ENCODE measurements at regions not wholly inside any gene's neighbourhood (a gene's known extent, or its start where the extent isn't known, plus 50 kb on each side); places are given as distances from the start of the nearest gene placed in this dataset.
"Not testable (repeated sequence)": the region's sequence is repeated elsewhere in the genome, so short reads cannot be mapped to it uniquely, and the experiment has no call there.

GRCh38 chr21:36217743-36218142 lies 61.1 kb downstream of the DOP1B start:
- H3K4me1 ChIP-seq (ENCODE audit: low read length): peaks cover 22% of the 10 kb centered on the region
- no peak overlapping the region for H2AFZ ChIP-seq (ENCODE audit: low read depth, low read length)
- H3K36me3 ChIP-seq (replicated peaks; ENCODE audit: low read depth, low read length): no peaks in the 10 kb centered on the region
- H3K79me2 ChIP-seq (ENCODE audit: low read length): no peaks in the 10 kb centered on the region
- no peaks in the 10 kb centered on the region for H3K27me3 ChIP-seq (ENCODE audit: low read depth, low read length)
- TF ChIP-seq CTCF (IDR thresholded peaks at IDR 0.05; ENCODE audit: low read depth, low read length) (no peak), EZH2phosphoT487 (IDR thresholded peaks at IDR 0.05; ENCODE audit: low read depth) (no peak)
- no peak overlapping the region for H3K4me2 ChIP-seq (ENCODE audit: low read length)
- H3K9ac ChIP-seq (ENCODE audit: low read length): no peak overlapping the region
- H4K20me1 ChIP-seq (ENCODE audit: insufficient read depth, low read length): no peaks in the 10 kb centered on the region
- no peak overlapping the region for H3K27ac ChIP-seq (ENCODE audit: low read length)
- H3K9me3 ChIP-seq (ENCODE audit: insufficient read depth, low read length): no peaks in the 10 kb centered on the region
- no peak overlapping the region for H3K4me3 ChIP-seq (ENCODE audit: low read length)

- Histone ChIP-seq H3K4me3 (ENCODE audit: low read length) (no peak overlapping the region), H2AFZ (ENCODE audit: low read depth, low read length) (no peak overlapping the region), H4K20me1 (ENCODE audit: insufficient read depth, low read length) (no peaks in the 10 kb centered on the region), H3K4me2 (ENCODE audit: low read length) (no peak overlapping the region), H3K79me2 (ENCODE audit: low read length) (no peaks in the 10 kb centered on the region), H3K27ac (ENCODE audit: low read length) (no peak overlapping the region), H3K9me3 (ENCODE audit: insufficient read depth, low read length) (no peaks in the 10 kb centered on the region), H3K9ac (ENCODE audit: low read length) (no peak overlapping the region), H3K4me1 (ENCODE audit: low read length) (peaks cover 22% of the 10 kb centered on the region), H3K27me3 (ENCODE audit: low read depth, low read length) (no peaks in the 10 kb centered on the region), H3K36me3 (replicated peaks; ENCODE audit: low read depth, low read length) (no peaks in the 10 kb centered on the region)
- TF ChIP-seq EZH2phosphoT487 (IDR thresholded peaks at IDR 0.05; ENCODE audit: low read depth) (no peak), CTCF (IDR thresholded peaks at IDR 0.05; ENCODE audit: low read depth, low read length) (no peak)
Measured at GRCh38 chr21:36218691-36219090, 62.1 kb downstream of the DOP1B start.

GRCh38 chr21:36223451-36223850 lies 66.8 kb downstream of the DOP1B start:
- Histone ChIP-seq H4K20me1 (ENCODE audit: insufficient read depth, low read length) (no peaks in the 10 kb centered on the region), H3K4me3 (ENCODE audit: low read length) (no peak overlapping the region), H3K36me3 (replicated peaks; ENCODE audit: low read depth, low read length) (peaks cover 3% of the 10 kb centered on the region), H3K4me1 (ENCODE audit: low read length) (peaks cover 22% of the 10 kb centered on the region), H3K27me3 (ENCODE audit: low read depth, low read length) (no peaks in the 10 kb centered on the region), H3K9me3 (ENCODE audit: insufficient read depth, low read length) (no peaks in the 10 kb centered on the region), H3K79me2 (ENCODE audit: low read length) (no peaks in the 10 kb centered on the region), H3K4me2 (ENCODE audit: low read length) (no peak overlapping the region), H3K9ac (ENCODE audit: low read length) (no peak overlapping the region), H2AFZ (ENCODE audit: low read depth, low read length) (no peak overlapping the region), H3K27ac (ENCODE audit: low read length) (no peak overlapping the region)
- TF ChIP-seq EZH2phosphoT487 (IDR thresholded peaks at IDR 0.05; ENCODE audit: low read depth) (no peak), CTCF (IDR thresholded peaks at IDR 0.05; ENCODE audit: low read depth, low read length) (no peak)

GRCh38 chr21:36229181-36229580 lies 72.6 kb downstream of the DOP1B start:
- H3K27me3 ChIP-seq (ENCODE audit: low read depth, low read length): no peaks in the 10 kb centered on the region
- H3K4me1 ChIP-seq (ENCODE audit: low read length): peaks cover 12% of the 10 kb centered on the region
- H3K27ac ChIP-seq (ENCODE audit: low read length): no peak overlapping the region
- no peaks in the 10 kb centered on the region for H3K9me3 ChIP-seq (ENCODE audit: insufficient read depth, low read length)
- no peak overlapping the region for H2AFZ ChIP-seq (ENCODE audit: low read depth, low read length)
- no peak for TF ChIP-seq EZH2phosphoT487 (IDR thresholded peaks at IDR 0.05; ENCODE audit: low read depth)
- TF ChIP-seq CTCF (IDR thresholded peaks at IDR 0.05; ENCODE audit: low read depth, low read length): no peak
- no peak overlapping the region for H3K4me3 ChIP-seq (ENCODE audit: low read length)
- H3K79me2 ChIP-seq (ENCODE audit: low read length): no peaks in the 10 kb centered on the region
- H3K4me2 ChIP-seq (ENCODE audit: low read length): no peak overlapping the region
- H3K9ac ChIP-seq (ENCODE audit: low read length): no peak overlapping the region
- no peaks in the 10 kb centered on the region for H4K20me1 ChIP-seq (ENCODE audit: insufficient read depth, low read length)
- peaks cover 4% of the 10 kb centered on the region for H3K36me3 ChIP-seq (replicated peaks; ENCODE audit: low read depth, low read length)

- H3K4me1 ChIP-seq (ENCODE audit: low read length): peaks cover 34% of the 10 kb centered on the region
- H2AFZ ChIP-seq (ENCODE audit: low read depth, low read length); H3K9me3 ChIP-seq (ENCODE audit: insufficient read depth, low read length); H3K27me3 ChIP-seq (ENCODE audit: low read depth, low read length); H3K4me3 ChIP-seq (ENCODE audit: low read length); H3K4me2 ChIP-seq (ENCODE audit: low read length); H3K79me2 ChIP-seq (ENCODE audit: low read length); H3K9ac ChIP-seq (ENCODE audit: low read length); H3K36me3 ChIP-seq (replicated peaks; ENCODE audit: low read depth, low read length); H3K27ac ChIP-seq (ENCODE audit: low read length); H4K20me1 ChIP-seq (ENCODE audit: insufficient read depth, low read length): not testable (repeated sequence)
Measured at GRCh38 chr21:36231444-36231843, 74.8 kb downstream of the DOP1B start.

All from OCI-LY3 (cell line).